Immature natural killer cell (primary cell): ENCODE measurements at regions not wholly inside any gene's neighbourhood (a gene's known extent, or its start where the extent isn't known, plus 50 kb on each side); places are given as distances from the start of the nearest gene placed in this dataset.

Experiments used
- DNase-seq, 3 donors: peaks; one replicate each; pipeline ENCODE4 v3.0.0; 2022; ENCODE audit warnings: mixed read lengths in 1 of 3
- H3K27ac Mint-ChIP-seq, 6 donors: one replicate each; pipeline ENCODE4 v1.8.0; 2020; ENCODE audit warnings: mixed read lengths in 6 of 6, mild to moderate bottlenecking in 5 of 6, inconsistent platforms in 4 of 6, moderate library complexity in 3 of 6
- H3K27me3 Mint-ChIP-seq, 3 donors: one replicate each; pipeline ENCODE4 v1.8.0; 2020 to 2021; ENCODE audit warnings: low read depth in 3 of 3, mild to moderate bottlenecking in 3 of 3, mixed read lengths in 3 of 3, moderate library complexity in 3 of 3, inconsistent platforms in 1 of 3
- H3K36me3 Mint-ChIP-seq, 3 donors: one replicate each; pipeline ENCODE4 v1.8.0; 2020; ENCODE audit warnings: mixed read lengths in 3 of 3, inconsistent platforms in 2 of 3, mild to moderate bottlenecking in 2 of 3
- H3K4me1 Mint-ChIP-seq, 2 donors: one replicate each; pipeline ENCODE4 v1.8.0; 2020; ENCODE audit warnings: inconsistent platforms in 2 of 2, mild to moderate bottlenecking in 2 of 2, mixed read lengths in 2 of 2, moderate library complexity in 1 of 2
- H3K4me3 Mint-ChIP-seq, 5 donors: one replicate each; pipeline ENCODE4 v1.8.0; 2020; ENCODE audit warnings: mild to moderate bottlenecking in 5 of 5, mixed read lengths in 5 of 5, inconsistent platforms in 3 of 5, moderate library complexity in 3 of 5
- H3K9me3 Mint-ChIP-seq, 6 donors: one replicate each; pipeline ENCODE4 v1.8.0; 2020; ENCODE audit warnings: mild to moderate bottlenecking in 6 of 6, mixed read lengths in 6 of 6, inconsistent platforms in 4 of 6, moderate library complexity in 3 of 6

DNA sequence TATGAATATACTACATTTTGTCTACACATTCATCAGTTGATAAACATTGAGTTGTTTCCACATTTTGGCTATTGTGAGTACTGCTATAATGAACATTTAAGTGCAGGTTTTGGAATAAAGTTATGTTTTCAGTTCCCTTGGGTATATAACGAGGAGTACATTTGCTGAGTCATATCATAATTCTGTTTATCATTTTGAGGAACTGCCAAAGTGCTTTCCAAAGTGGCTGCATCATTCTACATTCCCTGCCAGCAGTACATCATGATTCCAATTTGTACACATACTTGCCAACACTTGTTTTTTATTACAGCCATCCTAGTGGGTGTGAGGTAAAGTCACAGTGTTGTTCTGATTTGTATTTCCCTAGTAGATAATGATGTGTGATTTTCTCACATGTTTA, 1458.6 kb upstream of the TENM4 start:
- DNase-seq: no peak
- peaks cover 0 to 2% (median 0%) of the 10 kb centered on the region in 3 donors for H3K27me3 Mint-ChIP-seq
- no peaks in the 10 kb centered on the region for H3K36me3 Mint-ChIP-seq
- H3K4me3 Mint-ChIP-seq: no peak overlapping the region
- H3K9me3 Mint-ChIP-seq: peaks cover 8 to 47% (median 35%) of the 10 kb centered on the region in 6 donors
- no peak overlapping the region for H3K27ac Mint-ChIP-seq
- no peaks in the 10 kb centered on the region for H3K4me1 Mint-ChIP-seq

DNA sequence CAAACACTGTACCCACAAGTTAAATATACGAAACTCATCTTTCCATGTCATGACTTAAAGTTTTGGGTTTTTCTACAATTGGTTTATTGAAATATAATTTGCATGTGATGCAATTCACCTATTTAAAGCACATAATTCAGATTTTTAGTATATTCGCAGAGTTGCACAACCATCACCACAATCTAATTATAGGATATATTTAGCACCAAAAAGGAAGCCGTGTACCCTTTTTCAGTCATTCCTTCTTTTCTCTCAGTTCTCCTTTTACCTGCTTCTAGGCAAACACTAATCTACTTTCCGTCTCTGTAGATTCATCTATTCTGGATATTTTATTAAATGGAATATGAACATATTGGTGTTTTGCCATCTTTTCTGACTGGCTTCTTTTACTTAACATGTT, 1458.1 kb upstream of the TENM4 start:
- Mint-ChIP-seq H3K4me1 (no peaks in the 10 kb centered on the region), H3K27ac (no peak overlapping the region), H3K9me3 (peaks cover 8 to 45% (median 32%) of the 10 kb centered on the region in 6 donors), H3K27me3 (peaks cover 0 to 2% (median 0%) of the 10 kb centered on the region in 3 donors), H3K36me3 (no peaks in the 10 kb centered on the region), H3K4me3 (no peak overlapping the region)
- DNase-seq: no peak

DNA sequence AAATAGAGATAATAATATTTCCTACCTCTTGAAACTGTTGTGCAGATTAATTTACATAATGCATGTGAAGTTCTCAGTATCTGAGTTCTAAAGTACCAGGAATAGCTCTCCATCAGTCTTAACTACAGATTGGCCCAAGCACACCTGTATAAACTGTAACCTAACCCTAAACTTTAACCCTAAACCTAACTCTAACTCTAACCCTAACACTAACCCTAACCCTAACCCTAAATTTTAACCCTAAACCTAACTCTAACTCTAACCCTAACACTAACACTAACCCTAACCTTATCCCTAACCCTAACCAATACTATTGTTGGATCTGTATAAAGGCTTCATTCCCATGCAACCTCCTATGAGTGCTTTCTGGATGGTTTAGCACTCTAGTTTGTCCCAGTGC, 1445.9 kb upstream of the TENM4 start:
- peaks cover 0 to 2% (median 0%) of the 10 kb centered on the region in 3 donors for H3K27me3 Mint-ChIP-seq
- H3K9me3 Mint-ChIP-seq: peaks cover 5 to 43% (median 14%) of the 10 kb centered on the region in 6 donors
- H3K36me3 Mint-ChIP-seq: no peaks in the 10 kb centered on the region
- H3K4me3 Mint-ChIP-seq: no peak overlapping the region
- DNase-seq: no peak
- no peak overlapping the region for H3K27ac Mint-ChIP-seq
- H3K4me1 Mint-ChIP-seq: no peaks in the 10 kb centered on the region

DNA sequence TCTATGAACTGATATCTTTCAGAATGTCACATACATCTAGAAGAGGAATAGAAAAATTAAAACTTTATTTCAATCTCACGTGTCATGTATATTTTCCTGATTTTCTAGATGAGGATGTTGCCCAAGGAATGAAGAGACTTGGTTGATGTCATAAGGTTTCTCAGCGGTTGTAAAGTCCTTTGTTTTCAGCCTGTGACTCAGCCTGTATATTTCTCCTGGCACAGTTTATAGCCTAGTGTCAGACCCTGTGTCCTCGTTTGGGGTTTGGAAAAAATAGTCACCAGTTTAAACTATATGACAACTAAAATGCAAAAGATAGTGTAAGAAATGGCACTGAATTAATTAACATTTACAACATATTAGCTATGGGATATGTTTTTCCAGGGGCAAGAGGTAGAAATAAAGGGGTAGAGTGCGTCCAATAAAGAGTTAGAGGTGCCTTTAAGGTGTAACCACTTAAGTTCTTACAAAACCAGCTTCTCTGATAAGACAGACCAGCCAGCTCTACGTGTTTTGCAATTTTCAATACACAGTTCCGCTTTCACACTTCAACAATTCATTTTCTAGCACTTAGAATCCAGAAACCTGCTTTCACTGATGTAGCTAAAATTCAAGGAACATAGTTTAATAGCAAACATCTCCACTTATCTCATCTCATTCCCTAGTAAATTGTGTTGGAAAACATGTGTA, 1432.6 kb upstream of the TENM4 start:
- Mint-ChIP-seq H3K4me3 (no peak overlapping the region), H3K36me3 (peaks cover 0 to 4% (median 0%) of the 10 kb centered on the region in 3 donors), H3K27me3 (no peaks in the 10 kb centered on the region), H3K4me1 (no peaks in the 10 kb centered on the region), H3K9me3 (peaks cover 10 to 44% (median 20%) of the 10 kb centered on the region in 6 donors), H3K27ac (no peak overlapping the region)
- no peak for DNase-seq

DNA sequence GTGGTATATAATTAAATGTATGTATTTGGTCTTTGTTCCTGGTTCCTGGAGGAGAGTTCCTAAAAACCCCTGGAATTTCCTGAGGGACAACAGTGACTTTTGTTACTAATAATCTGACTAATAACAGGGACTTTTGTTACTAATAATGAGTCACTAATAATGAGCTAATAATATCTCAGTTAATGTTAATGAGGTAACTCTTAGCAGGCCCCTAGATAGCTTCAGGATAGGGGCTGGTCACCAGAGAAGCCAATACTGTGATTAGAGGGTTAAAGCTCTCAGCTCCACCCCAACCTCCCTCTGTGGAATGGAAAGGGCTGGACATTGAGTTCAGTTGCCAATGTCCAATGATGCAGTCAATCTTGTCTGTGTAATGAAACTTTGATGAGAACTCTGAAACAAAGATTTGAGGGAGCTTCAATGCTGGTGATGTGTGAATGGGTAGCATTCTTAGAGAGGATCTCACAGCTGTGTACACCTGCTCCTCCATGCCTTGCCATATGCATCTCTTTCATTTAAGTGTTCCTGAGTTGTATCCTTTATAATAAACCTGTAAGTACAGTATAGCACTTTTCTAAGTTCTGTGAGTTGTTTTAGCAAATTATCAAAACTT, 1431.4 kb upstream of the TENM4 start:
- no peak overlapping the region for H3K4me3 Mint-ChIP-seq
- H3K9me3 Mint-ChIP-seq: peaks cover 14 to 44% (median 23%) of the 10 kb centered on the region in 6 donors
- H3K4me1 Mint-ChIP-seq: no peaks in the 10 kb centered on the region
- no peak for DNase-seq
- no peak overlapping the region for H3K27ac Mint-ChIP-seq
- peaks cover 0 to 4% (median 0%) of the 10 kb centered on the region in 3 donors for H3K36me3 Mint-ChIP-seq
- no peaks in the 10 kb centered on the region for H3K27me3 Mint-ChIP-seq

DNA sequence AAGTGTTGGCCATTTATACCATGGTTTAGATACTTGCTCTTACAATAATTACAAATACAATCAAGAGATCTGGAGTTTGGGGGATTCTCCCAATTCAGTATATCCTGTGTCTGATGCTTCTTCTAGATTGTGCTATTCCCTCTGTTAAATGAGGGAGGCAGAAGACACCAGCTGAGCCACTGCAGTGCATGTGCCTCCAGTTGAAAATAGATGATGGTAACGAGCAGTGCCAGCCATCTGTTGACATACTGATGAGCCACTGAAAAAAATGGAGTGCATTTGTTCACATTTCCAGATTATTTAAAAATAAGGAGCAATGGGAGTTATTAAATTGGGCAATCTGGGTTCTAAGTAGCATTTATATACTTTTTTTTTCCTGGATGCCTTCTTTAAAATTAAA, 1428.0 kb upstream of the TENM4 start:
- Mint-ChIP-seq H3K36me3 (peaks cover 0 to 4% (median 0%) of the 10 kb centered on the region in 3 donors), H3K27me3 (no peaks in the 10 kb centered on the region), H3K4me1 (no peaks in the 10 kb centered on the region), H3K4me3 (no peak overlapping the region), H3K27ac (no peak overlapping the region), H3K9me3 (peaks cover 9 to 28% (median 23%) of the 10 kb centered on the region in 6 donors)
- DNase-seq: no peak

DNA sequence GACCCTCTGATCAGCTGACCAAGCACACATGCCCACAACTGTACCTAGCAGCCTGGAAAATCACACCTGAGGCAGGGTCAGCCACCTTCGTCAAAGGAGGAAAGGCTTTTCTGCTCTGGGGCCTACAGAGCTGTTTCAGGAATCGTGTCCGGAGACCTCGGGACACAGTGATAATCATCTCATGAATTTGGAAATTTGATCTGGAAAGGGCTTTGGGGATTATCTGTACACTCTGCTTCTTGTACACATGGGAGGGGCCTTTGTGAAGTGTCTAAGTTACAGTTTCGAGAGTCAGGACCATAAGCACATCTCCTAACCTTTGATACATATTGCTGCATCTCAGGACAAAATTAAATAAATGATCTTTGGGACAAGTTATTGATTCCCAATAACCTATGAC, 1421.2 kb upstream of the TENM4 start:
- Mint-ChIP-seq H3K9me3 (peaks cover 2 to 25% (median 13%) of the 10 kb centered on the region in 6 donors), H3K27ac (no peak overlapping the region), H3K27me3 (no peaks in the 10 kb centered on the region), H3K4me3 (no peak overlapping the region), H3K4me1 (no peaks in the 10 kb centered on the region), H3K36me3 (no peaks in the 10 kb centered on the region)
- DNase-seq: no peak

DNA sequence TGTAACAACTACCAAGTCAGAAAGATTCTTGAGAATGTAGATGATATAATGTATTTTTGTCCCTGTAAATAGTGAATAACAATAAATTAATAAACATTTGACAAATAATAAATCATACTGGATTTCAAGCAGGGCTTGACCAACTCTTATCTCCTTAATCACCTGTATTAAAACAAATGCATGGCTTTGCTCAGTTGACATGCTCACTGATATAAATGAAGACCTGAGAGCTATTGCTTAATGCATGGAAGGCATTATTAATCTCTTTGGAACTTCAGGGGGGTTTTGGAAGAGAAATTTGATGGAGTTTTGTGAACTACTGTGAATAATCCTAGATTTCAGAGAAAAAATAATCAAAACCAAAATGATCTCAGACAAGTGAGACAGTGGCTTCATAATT, 1420.4 kb upstream of the TENM4 start:
- no peaks in the 10 kb centered on the region for H3K27me3 Mint-ChIP-seq
- no peak overlapping the region for H3K27ac Mint-ChIP-seq
- H3K4me1 Mint-ChIP-seq: no peaks in the 10 kb centered on the region
- H3K4me3 Mint-ChIP-seq: no peak overlapping the region
- peaks cover 2 to 25% (median 13%) of the 10 kb centered on the region in 6 donors for H3K9me3 Mint-ChIP-seq
- no peaks in the 10 kb centered on the region for H3K36me3 Mint-ChIP-seq
- no peak for DNase-seq

DNA sequence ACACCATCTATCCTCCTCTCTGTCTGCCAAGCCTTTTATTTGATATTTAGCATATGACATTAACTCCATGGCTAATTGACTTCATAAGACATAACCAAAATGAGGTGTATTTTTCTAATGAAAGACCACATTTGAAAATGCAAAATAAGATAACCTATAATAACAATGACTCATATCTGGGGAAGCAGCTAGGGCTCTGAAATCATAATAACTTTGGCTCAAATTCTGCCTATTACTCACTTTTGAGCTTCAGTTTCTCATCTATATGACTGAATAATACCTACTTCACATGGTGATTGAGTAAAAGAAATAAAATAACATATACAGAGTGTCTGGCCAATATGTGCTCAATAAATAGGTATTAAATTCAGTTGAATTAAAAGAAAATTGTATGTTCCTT, 1419.8 kb upstream of the TENM4 start:
- no peak overlapping the region for H3K27ac Mint-ChIP-seq
- H3K27me3 Mint-ChIP-seq: no peaks in the 10 kb centered on the region

DNA sequence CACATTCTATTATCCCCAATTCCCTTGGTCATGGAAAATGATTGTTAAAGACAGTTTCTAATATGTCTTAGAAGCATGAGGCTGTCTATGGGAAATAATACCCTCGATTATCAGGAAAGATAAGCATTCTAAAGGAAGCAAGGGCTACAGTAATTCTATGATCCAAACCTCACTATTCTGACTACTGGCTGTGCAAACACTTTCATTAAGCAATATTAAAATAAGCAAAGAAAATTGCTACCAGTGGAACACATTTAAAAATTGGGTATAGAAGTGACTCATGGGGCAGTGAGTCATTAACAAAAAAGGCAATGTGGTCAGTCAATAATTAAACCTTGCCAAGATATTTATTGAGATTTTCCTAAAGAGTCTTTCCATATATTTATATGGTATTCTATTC, 1415.2 kb upstream of the TENM4 start:
- H3K27me3 Mint-ChIP-seq: peaks cover 0 to 2% (median 0%) of the 10 kb centered on the region in 3 donors
- peaks cover 10 to 30% (median 16%) of the 10 kb centered on the region in 6 donors for H3K9me3 Mint-ChIP-seq
- no peak overlapping the region for H3K4me3 Mint-ChIP-seq
- no peaks in the 10 kb centered on the region for H3K36me3 Mint-ChIP-seq
- no peaks in the 10 kb centered on the region for H3K4me1 Mint-ChIP-seq
- no peak overlapping the region for H3K27ac Mint-ChIP-seq
- no peak for DNase-seq

More for the DNA sequence above, 1419.8 kb upstream of the TENM4 start:
- Mint-ChIP-seq H3K4me1 (no peaks in the 10 kb centered on the region), H3K9me3 (peaks cover 2 to 27% (median 13%) of the 10 kb centered on the region in 6 donors), H3K36me3 (no peaks in the 10 kb centered on the region), H3K4me3 (no peak overlapping the region)
- no peak for DNase-seq

DNA sequence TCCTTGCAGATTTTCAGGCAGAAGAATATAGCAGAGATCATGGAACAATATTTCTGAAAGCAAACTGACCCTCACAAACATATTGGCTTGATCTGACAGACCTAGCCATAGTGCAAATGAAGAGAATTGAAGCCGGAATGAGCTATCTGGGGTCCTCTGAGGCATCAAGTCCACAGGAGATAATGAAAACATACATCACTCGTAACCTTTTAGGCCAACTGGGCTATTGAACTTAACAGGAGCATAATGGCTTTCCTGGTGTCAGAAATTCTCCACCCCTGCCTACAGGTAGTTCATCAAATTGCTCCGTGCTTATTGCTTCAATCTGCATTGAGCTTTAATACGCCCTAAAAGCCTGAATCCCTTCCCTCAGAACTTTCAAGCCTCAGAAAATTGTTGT, 1414.6 kb upstream of the TENM4 start:
- no peak for DNase-seq
- H3K4me1 Mint-ChIP-seq: no peaks in the 10 kb centered on the region

DNA sequence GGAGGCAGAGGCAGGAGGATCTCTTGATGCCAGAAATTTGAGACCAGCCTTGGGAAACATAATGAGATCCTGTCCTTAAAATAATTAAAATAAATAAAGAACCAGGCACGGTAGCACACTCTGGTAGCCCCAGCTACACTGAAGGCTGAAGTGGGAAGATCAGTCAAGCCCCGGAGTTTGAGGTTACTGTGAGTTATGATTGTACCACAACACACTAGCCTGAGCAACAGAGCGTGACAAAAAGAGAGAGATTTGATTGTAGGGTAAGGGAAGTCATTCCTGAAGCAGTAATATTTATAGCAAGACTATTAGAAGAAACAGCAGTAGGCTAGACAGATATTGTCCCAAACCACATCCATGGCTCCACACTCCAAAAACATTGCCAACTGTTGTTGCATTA, 1408.4 kb upstream of the TENM4 start:
- H3K9me3 Mint-ChIP-seq: peaks cover 13 to 41% (median 22%) of the 10 kb centered on the region in 6 donors
- DNase-seq: no peak
- no peaks in the 10 kb centered on the region for H3K4me1 Mint-ChIP-seq
- H3K27ac Mint-ChIP-seq: no peak overlapping the region
- H3K27me3 Mint-ChIP-seq: peaks cover 0 to 2% (median 0%) of the 10 kb centered on the region in 3 donors
- no peak overlapping the region for H3K4me3 Mint-ChIP-seq
- H3K36me3 Mint-ChIP-seq: no peaks in the 10 kb centered on the region

More for the DNA sequence above, 1414.6 kb upstream of the TENM4 start:
- Mint-ChIP-seq H3K4me3 (no peak overlapping the region), H3K36me3 (no peaks in the 10 kb centered on the region), H3K9me3 (peaks cover 10 to 27% (median 17%) of the 10 kb centered on the region in 6 donors), H3K27ac (no peak overlapping the region), H3K27me3 (peaks cover 0 to 2% (median 0%) of the 10 kb centered on the region in 3 donors)

DNA sequence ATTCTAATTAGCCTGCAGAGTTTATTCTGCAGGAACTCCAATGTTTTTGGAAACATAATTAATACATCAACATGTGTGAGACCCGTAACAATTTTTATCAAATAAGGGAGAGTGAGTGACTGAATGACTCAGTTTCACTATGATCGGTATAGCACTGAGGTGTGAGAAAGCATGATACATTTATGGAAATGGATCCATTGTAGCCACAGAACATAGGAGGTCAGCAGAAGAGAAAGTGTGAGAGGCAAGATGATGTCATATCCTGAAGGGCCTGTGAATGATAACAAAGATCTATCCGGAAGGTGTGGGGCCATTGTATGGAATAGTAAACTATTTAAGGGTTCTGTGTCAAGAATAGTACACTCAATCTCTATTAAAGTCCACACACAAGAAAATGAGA, 1406.1 kb upstream of the TENM4 start:
- no peak overlapping the region for H3K27ac Mint-ChIP-seq
- no peaks in the 10 kb centered on the region for H3K36me3 Mint-ChIP-seq
- no peaks in the 10 kb centered on the region for H3K4me1 Mint-ChIP-seq
- H3K9me3 Mint-ChIP-seq: peaks cover 7 to 51% (median 28%) of the 10 kb centered on the region in 6 donors
- H3K4me3 Mint-ChIP-seq: no peak overlapping the region
- no peak for DNase-seq
- H3K27me3 Mint-ChIP-seq: peaks cover 0 to 2% (median 0%) of the 10 kb centered on the region in 3 donors

DNA sequence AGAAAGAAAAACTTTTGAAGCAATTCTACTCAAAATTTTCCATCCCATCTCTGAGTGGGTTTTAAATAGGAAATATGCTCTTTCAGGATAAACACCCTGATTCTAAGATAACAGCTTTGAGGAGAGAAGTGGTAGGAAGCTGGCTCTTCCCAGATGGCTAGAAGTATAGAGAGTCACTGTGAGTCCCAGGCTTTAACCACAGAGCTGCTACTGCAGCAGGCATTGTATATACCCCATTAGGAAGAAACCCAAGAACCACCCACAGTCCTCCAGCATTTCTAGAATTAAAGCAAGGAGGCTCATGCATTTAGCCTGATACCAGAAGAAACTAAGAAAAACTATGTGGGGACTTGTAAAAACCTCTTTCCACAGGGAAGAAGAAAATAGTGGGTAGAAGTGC, 1405.6 kb upstream of the TENM4 start:
- H3K4me3 Mint-ChIP-seq: no peak overlapping the region
- no peaks in the 10 kb centered on the region for H3K36me3 Mint-ChIP-seq
- peaks cover 0 to 2% (median 0%) of the 10 kb centered on the region in 3 donors for H3K27me3 Mint-ChIP-seq
- H3K9me3 Mint-ChIP-seq: peaks cover 10 to 49% (median 27%) of the 10 kb centered on the region in 6 donors
- DNase-seq: no peak
- H3K27ac Mint-ChIP-seq: no peak overlapping the region
- no peaks in the 10 kb centered on the region for H3K4me1 Mint-ChIP-seq
